ENCODE measurements at regions not wholly inside any gene's neighbourhood (a gene's known extent, or its start where the extent isn't known, plus 50 kb on each side); places are given as distances from the start of the nearest gene placed in this dataset.

DNA sequence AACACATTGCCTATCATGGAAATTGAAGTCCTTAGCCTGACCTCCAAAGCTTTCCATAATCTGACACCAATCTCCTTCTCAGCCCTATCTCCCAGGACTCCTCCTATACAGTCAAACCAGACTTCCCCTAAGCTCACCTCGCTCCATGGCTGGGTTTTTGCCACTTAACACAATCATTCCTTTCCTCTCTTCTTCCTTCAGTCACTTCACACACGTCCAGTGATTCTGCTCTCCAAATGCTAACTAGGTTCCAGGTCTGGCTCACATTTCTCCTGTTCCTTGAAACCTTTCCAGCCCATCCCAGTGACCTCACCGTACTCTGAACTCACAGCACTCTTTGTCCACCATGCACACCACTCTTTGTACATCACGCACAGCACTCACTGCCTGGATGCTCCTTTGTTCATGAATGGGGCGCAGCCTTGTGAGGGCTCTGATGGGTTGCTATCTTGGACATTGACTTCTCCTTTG, 98.4 kb downstream of the GLUL start (continued):
- TF ChIP-seq HNF4G (IDR thresholded peaks at IDR 0.05; ENCODE audit: borderline replicate concordance, low read depth, low read length) = peak; percentile 76
- TF ChIP-seq HNF4G (CRISPR knock-in tag; IDR thresholded peaks at IDR 0.05; ENCODE audit: borderline replicate concordance, low read depth) = peak; percentile 26; the same call in 1 of the 2 replicates
- peak; percentile 28; the same call in 1 of the 2 replicates for TF ChIP-seq ZNF646 (CRISPR knock-in tag; IDR thresholded peaks at IDR 0.05)
- TF ChIP-seq, protein P1, sequence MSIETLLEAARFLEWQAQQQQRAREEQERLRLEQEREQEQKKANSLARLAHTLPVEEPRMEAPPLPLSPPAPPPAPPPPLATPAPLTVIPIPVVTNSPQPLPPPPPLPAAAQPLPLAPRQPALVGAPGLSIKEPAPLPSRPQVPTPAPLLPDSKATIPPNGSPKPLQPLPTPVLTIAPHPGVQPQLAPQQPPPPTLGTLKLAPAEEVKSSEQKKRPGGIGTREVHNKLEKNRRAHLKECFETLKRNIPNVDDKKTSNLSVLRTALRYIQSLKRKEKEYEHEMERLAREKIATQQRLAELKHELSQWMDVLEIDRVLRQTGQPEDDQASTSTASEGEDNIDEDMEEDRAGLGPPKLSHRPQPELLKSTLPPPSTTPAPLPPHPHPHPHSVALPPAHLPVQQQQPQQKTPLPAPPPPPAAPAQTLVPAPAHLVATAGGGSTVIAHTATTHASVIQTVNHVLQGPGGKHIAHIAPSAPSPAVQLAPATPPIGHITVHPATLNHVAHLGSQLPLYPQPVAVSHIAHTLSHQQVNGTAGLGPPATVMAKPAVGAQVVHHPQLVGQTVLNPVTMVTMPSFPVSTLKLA (IDR thresholded peaks at IDR 0.05) = no peak
- TF ChIP-seq, protein P2, sequence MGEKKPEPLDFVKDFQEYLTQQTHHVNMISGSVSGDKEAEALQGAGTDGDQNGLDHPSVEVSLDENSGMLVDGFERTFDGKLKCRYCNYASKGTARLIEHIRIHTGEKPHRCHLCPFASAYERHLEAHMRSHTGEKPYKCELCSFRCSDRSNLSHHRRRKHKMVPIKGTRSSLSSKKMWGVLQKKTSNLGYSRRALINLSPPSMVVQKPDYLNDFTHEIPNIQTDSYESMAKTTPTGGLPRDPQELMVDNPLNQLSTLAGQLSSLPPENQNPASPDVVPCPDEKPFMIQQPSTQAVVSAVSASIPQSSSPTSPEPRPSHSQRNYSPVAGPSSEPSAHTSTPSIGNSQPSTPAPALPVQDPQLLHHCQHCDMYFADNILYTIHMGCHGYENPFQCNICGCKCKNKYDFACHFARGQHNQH (CRISPR knock-in tag; IDR thresholded peaks at IDR 0.05) = peak; percentile 64; the same call in 1 of the 2 replicates
- peak; percentile 68; the same call in 1 of the 2 replicates for TF ChIP-seq HOXA3 (CRISPR knock-in tag; IDR thresholded peaks at IDR 0.05)
- no peak for TF ChIP-seq IRX3 (CRISPR knock-in tag; IDR thresholded peaks at IDR 0.05; ENCODE audit: borderline replicate concordance, low read depth)
- TF ChIP-seq ZFYVE20 (CRISPR knock-in tag; IDR thresholded peaks at IDR 0.05; ENCODE audit: borderline replicate concordance, low read depth) = no peak
- TF ChIP-seq PAWR (CRISPR knock-in tag; IDR thresholded peaks at IDR 0.05; ENCODE audit: borderline replicate concordance) = no peak
- no peak for TF ChIP-seq HOXA9 (CRISPR knock-in tag; IDR thresholded peaks at IDR 0.05; ENCODE audit: borderline replicate concordance)
- TF ChIP-seq ZNF567 (CRISPR knock-in tag; IDR thresholded peaks at IDR 0.05; ENCODE audit: borderline replicate concordance) = no peak
- no peak for TF ChIP-seq SMAD1 (CRISPR knock-in tag; IDR thresholded peaks at IDR 0.05; ENCODE audit: borderline replicate concordance, low read depth)
- TF ChIP-seq ZNF224 (CRISPR knock-in tag; IDR thresholded peaks at IDR 0.05) = no peak
- TF ChIP-seq ATF5 (CRISPR knock-in tag; IDR thresholded peaks at IDR 0.05; ENCODE audit: low read depth) = no peak
- no peak for TF ChIP-seq KAT2B (IDR thresholded peaks at IDR 0.05; ENCODE audit: borderline replicate concordance, low read depth, low read length)
- no peak for TF ChIP-seq ZNF160 (CRISPR knock-in tag; IDR thresholded peaks at IDR 0.05)
- TF ChIP-seq ARNTL (CRISPR knock-in tag; IDR thresholded peaks at IDR 0.05) = no peak
- TF ChIP-seq MED8 (CRISPR knock-in tag; IDR thresholded peaks at IDR 0.05; ENCODE audit: insufficient replicate concordance) = no peak
